Cardiac muscle cell (in vitro differentiated cells and primary cell): ENCODE measurements at regions not wholly inside any gene's neighbourhood (a gene's known extent, or its start where the extent isn't known, plus 50 kb on each side); places are given as distances from the start of the nearest gene placed in this dataset.
"Not testable (repeated sequence)": the region's sequence is repeated elsewhere in the genome, so short reads cannot be mapped to it uniquely, and the experiment has no call there.

ENCODE experiments used
- DNase-seq, 2 donors: peaks; one replicate each; pipeline versions ENCODE4 v3.0.0 to v3.0.0-alpha.2; 2010 to 2017; ENCODE audit warnings: low read depth in 1 of 2, low spot score in 1 of 2
- H3K27ac ChIP-seq: fragments of 200-600 bp; sonication (generic); 2 replicates; pipeline ENCODE4 v1.5.1; 2016
- H3K27me3 ChIP-seq: fragments of 200-600 bp; sonication (generic); 2 replicates; pipeline ENCODE4 v1.6.0; 2016; ENCODE audit warnings: control low read depth
- H3K36me3 ChIP-seq: fragments of 200-600 bp; sonication (generic); 2 replicates; pipeline ENCODE4 v1.5.1; 2016; ENCODE audit warnings: control low read depth
- H3K4me1 ChIP-seq: fragments of 200-600 bp; sonication (generic); 2 replicates; pipeline ENCODE4 v1.8.1; 2017; ENCODE audit warnings: low read depth, mild to moderate bottlenecking, mixed run types
- H3K4me3 ChIP-seq: fragments of 200-600 bp; sonication (generic); 2 replicates; pipeline ENCODE4 v1.5.1; 2016; ENCODE audit warnings: mild to moderate bottlenecking
- H3K9me3 ChIP-seq: fragments of 200-600 bp; sonication (generic); 2 replicates; pipeline ENCODE4 v1.5.1; 2017; ENCODE audit warnings: low read depth, mild to moderate bottlenecking, control low read depth
- TF ChIP-seq, protein P1 (sequence below): IDR thresholded peaks from 2 replicates; pipeline ENCODE4 v1.5.1; 2012; ENCODE audit warnings: low read depth, mild to moderate bottlenecking, low read length

DNA sequence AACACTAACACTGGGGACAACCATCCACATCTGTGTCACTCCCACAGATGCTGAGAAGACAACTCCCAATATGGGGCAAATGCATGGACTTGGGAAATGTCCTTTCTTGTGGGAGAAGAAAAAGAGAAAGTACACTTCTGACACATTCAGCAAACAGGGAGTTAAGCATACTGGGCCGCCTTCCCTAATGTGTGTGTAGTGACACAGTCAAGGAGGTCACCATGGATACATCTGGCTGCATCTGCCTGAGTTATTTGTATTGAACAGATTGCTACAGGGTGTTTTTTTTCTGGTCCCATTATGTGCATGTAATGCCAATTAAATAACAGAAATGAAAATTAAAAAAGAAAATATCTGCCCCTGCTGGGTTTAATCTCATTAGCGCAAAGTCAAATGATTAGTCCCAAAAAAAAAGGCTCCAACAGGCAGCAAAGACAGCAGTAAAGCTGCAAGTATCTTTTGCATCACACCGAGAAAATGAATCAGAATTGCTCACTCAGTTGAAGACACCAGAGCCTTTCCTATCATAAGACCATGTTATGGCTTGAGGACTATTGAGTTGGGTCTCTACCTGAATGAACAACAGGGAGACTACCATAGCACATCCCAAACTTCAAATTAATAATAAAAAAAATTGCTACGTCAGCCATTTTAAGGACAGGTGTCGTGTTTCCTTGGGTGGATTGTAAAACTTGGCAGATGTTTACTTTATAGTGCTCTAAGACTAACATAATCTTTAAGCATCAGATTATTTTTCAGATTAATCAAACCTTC lies 395.9 kb downstream of the DTWD2 start:
- DNase-seq: no peak
- H3K27ac ChIP-seq: no peak overlapping the region
- H3K27me3 ChIP-seq: no peaks in the 10 kb centered on the region
- H3K4me3 ChIP-seq: no peak overlapping the region
- H3K9me3 ChIP-seq: no peaks in the 10 kb centered on the region
- no peaks in the 10 kb centered on the region for H3K4me1 ChIP-seq
- H3K36me3 ChIP-seq: no peaks in the 10 kb centered on the region
- TF ChIP-seq, protein P1, sequence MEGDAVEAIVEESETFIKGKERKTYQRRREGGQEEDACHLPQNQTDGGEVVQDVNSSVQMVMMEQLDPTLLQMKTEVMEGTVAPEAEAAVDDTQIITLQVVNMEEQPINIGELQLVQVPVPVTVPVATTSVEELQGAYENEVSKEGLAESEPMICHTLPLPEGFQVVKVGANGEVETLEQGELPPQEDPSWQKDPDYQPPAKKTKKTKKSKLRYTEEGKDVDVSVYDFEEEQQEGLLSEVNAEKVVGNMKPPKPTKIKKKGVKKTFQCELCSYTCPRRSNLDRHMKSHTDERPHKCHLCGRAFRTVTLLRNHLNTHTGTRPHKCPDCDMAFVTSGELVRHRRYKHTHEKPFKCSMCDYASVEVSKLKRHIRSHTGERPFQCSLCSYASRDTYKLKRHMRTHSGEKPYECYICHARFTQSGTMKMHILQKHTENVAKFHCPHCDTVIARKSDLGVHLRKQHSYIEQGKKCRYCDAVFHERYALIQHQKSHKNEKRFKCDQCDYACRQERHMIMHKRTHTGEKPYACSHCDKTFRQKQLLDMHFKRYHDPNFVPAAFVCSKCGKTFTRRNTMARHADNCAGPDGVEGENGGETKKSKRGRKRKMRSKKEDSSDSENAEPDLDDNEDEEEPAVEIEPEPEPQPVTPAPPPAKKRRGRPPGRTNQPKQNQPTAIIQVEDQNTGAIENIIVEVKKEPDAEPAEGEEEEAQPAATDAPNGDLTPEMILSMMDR: no peak

DNA sequence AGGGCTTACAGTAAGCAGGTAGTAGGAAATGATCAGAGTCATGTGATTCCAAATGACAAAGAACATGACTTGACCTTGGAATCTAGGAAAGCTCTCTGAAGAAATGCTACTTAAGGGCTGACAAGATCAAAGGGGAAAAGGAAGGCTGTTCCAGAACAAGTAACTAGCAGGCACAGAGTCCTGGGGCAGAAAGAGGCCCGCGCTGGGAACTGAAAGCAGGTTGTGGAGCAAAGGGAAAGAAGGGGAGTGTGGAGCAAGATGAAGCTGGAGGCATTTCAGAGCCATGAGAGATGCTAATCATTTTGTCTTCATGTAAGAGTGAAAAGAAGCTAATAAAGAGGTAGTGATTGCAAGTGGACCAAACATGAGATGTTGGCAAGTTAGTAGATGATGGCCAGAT lies 397.5 kb downstream of the DTWD2 start:
- DNase-seq: no peak
- Histone ChIP-seq H3K36me3 (no peaks in the 10 kb centered on the region), H3K4me1 (no peaks in the 10 kb centered on the region), H3K27ac (no peak overlapping the region), H3K27me3 (no peaks in the 10 kb centered on the region), H3K4me3 (no peak overlapping the region), H3K9me3 (no peaks in the 10 kb centered on the region)
- TF ChIP-seq, protein P1: no peak

GRCh38 chr5:118580949-118581348 lies 407.4 kb downstream of the DTWD2 start:
- Histone ChIP-seq H3K4me1 (no peaks in the 10 kb centered on the region), H3K27ac (no peak overlapping the region), H3K9me3 (no peaks in the 10 kb centered on the region), H3K4me3 (no peak overlapping the region), H3K27me3 (no peaks in the 10 kb centered on the region), H3K36me3 (no peaks in the 10 kb centered on the region)
- peak in 1 of 2 donors; percentile 6 for DNase-seq
- TF ChIP-seq, protein P1: no peak

DNA sequence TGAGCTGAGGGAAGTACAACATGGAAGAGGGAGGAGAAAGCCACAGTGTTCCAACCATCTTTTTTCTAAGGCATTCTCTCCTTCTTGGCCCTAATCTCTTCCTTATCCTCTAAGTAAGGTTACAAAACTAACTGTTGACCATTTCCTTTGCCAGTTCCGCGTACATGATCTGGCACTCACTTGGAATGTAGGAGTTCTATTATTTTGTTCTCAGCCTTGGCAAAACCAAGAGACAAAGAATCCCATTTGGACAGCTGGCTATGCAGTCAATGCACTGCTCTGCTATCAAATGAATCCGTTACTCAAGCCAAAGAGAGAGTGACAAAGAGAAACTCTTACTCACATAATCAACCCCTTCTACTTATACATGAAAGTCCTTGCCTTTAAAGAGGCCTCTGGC lies 410.3 kb downstream of the DTWD2 start:
- TF ChIP-seq, protein P1: no peak
- Histone ChIP-seq H3K27me3 (no peaks in the 10 kb centered on the region), H3K36me3 (no peaks in the 10 kb centered on the region), H3K9me3 (no peaks in the 10 kb centered on the region), H3K27ac (no peak overlapping the region), H3K4me3 (no peak overlapping the region), H3K4me1 (no peaks in the 10 kb centered on the region)
- peak in 1 of 2 donors; percentile 47 for DNase-seq

DNA sequence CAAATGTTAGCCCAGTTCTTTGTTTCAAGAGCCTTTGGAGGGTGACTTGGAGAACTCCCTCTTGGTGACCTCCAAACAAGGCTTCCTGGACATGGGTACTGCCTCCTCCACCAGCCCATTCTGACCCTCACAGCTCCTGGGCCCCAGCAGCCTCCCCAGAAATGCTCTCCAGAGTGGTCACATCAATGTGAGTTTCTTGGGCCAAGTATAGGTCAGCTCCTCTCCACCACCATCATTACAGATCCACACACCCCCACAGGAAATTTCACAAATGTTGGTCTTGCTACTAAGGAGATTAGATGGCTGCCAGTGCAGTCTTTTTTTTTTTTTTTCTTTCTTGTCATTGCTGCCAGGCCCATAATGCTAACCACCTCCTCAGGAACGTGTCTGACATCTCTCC lies 410.7 kb downstream of the DTWD2 start:
- Histone ChIP-seq H3K4me3 (no peak overlapping the region), H3K36me3 (no peaks in the 10 kb centered on the region), H3K27ac (no peak overlapping the region), H3K27me3 (no peaks in the 10 kb centered on the region), H3K4me1 (no peaks in the 10 kb centered on the region), H3K9me3 (no peaks in the 10 kb centered on the region)
- TF ChIP-seq, protein P1: no peak
- DNase-seq: no peak

DNA sequence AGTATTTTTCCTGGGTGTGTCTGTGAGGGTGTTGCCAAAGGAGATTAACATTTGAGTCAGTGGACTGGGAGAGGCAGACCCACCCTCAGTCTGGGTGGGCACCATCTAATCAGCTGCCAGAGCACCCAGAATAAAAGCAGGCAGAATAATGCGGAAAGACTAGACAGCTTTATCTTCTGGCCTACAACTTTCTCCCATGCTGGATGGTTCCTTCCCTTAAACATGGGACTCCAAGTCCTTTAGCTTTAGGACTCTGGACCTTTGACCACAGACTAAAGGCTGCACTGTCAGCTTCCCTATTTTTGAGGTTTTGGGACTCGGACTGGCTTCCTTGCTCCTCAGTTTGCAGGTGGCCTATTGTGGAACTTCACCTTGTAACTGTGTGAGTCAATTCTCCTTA lies 418.1 kb downstream of the DTWD2 start:
- not testable (repeated sequence) for H3K9me3 ChIP-seq, DNase-seq, H3K4me1 ChIP-seq, H3K27me3 ChIP-seq, H3K36me3 ChIP-seq, H3K4me3 ChIP-seq, H3K27ac ChIP-seq

- DNase-seq, H3K27ac ChIP-seq, H3K4me3 ChIP-seq, H3K27me3 ChIP-seq, H3K4me1 ChIP-seq, H3K9me3 ChIP-seq, H3K36me3 ChIP-seq: not testable (repeated sequence)
Observed at GRCh38 chr5:118569596-118569995, 418.8 kb downstream of the DTWD2 start.
